ENCODE measurements at regions not wholly inside any gene's neighbourhood (a gene's known extent, or its start where the extent isn't known, plus 50 kb on each side); places are given as distances from the start of the nearest gene placed in this dataset.

GRCh38 chr22:47352920-47353700 lies 590.7 kb downstream of the TBC1D22A start (continued):
- TF ChIP-seq, protein P1, sequence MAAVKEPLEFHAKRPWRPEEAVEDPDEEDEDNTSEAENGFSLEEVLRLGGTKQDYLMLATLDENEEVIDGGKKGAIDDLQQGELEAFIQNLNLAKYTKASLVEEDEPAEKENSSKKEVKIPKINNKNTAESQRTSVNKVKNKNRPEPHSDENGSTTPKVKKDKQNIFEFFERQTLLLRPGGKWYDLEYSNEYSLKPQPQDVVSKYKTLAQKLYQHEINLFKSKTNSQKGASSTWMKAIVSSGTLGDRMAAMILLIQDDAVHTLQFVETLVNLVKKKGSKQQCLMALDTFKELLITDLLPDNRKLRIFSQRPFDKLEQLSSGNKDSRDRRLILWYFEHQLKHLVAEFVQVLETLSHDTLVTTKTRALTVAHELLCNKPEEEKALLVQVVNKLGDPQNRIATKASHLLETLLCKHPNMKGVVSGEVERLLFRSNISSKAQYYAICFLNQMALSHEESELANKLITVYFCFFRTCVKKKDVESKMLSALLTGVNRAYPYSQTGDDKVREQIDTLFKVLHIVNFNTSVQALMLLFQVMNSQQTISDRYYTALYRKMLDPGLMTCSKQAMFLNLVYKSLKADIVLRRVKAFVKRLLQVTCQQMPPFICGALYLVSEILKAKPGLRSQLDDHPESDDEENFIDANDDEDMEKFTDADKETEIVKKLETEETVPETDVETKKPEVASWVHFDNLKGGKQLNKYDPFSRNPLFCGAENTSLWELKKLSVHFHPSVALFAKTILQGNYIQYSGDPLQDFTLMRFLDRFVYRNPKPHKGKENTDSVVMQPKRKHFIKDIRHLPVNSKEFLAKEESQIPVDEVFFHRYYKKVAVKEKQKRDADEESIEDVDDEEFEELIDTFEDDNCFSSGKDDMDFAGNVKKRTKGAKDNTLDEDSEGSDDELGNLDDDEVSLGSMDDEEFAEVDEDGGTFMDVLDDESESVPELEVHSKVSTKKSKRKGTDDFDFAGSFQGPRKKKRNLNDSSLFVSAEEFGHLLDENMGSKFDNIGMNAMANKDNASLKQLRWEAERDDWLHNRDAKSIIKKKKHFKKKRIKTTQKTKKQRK (IDR thresholded peaks at IDR 0.05; ENCODE audit: low read length) = no peak

DNA sequence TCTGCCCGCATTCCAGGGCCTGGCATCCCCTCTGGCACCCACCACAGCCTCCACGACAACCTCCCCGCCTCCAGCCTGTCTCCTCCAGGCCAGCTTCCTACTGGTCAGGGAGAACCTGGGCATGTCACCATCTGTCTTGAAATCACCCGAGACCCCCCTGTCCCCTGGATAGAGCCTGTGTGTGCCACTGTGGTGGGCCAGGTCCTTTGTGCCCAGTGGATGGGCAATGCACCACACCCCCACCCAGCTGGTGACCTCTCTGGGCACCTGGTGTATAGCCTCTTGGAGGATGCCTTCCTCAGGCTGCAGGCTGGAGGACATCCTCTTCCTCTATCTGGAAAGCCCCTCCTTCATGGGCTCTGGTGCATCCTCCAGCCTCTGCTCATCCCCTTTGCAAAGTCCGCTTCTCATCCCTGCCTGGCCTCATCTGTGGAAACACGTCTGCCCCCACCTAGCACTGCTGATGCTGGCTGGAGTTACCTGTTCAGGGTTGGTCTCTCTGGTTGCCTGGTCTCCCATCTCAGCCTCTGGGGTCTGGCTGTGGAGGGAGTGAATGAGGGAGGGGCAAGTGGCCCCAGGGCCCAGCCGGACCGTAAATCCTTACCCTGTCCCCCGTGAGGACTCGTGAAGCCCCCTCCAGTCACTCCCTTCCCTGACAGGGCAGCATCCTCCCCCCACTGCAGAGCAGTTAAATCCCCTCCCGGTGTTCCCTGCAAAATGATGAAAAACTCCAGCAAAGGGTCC lies 589.6 kb downstream of the TBC1D22A start:
- intact Hi-C loops (cut with micrococcal nuclease; ENCODE audit: unreplicated experiment) = no loop called here
- Histone ChIP-seq H3K9me3 (ENCODE audit: low read length) (no peaks in the 10 kb centered on the region), H3K79me2 (ENCODE audit: insufficient read depth, low read length) (no peaks in the 10 kb centered on the region), H3K9ac (ENCODE audit: insufficient read depth, low read depth, low read length) (no peak overlapping the region), H3K4me1 (ENCODE audit: insufficient read depth, low read length) (no peaks in the 10 kb centered on the region), H3K4me3 (replicated peaks in 1 of 3; ENCODE audit: insufficient read depth in 1 of 3, low read depth in 2 of 3, low read length in 3 of 3) (no peak overlapping the region), H4K20me1 (ENCODE audit: insufficient read depth, low read length) (no peaks in the 10 kb centered on the region), H3K27me3 (ENCODE audit: control insufficient read depth in 1 of 2, insufficient read depth in 2 of 2, low read length in 2 of 2) (no peaks in the 10 kb centered on the region; a peak in 3 of 5 replicates), H3K4me2 (ENCODE audit: low read depth, low read length) (no peak overlapping the region), H2AFZ (ENCODE audit: low read length) (no peak overlapping the region), H3K27ac (ENCODE audit: extremely low read length, insufficient read depth, low read length) (no peak overlapping the region), H3K36me3 (replicated peaks in 1 of 2; ENCODE audit: control insufficient read depth in 1 of 2, insufficient read depth in 2 of 2, low read length in 2 of 2) (no peaks in the 10 kb centered on the region)
- DNase-seq (ENCODE audit: low spot score) = no peak
- in situ Hi-C loops (cut with HindIII; ENCODE audit: extremely low pct_ligation_motif_present, low pct_unique_long_range_greater_than_20kb) = no loop called here
- ChIA-PET POLR2A (no interaction called here), CTCF (ENCODE audit: low intra/inter-chr PET ratio, low total read pairs) (no interaction called here)
- WGBS (ENCODE audit: low lambda C conversion rate) = 20% methylated on average over 11 of the region's 11 CpGs
- no peak for FAIRE-seq
- no peak for ATAC-seq
- BruUV-seq (replicated peaks) = no TSS peak
- TF ChIP-seq NFYC (CRISPR knock-in tag; IDR thresholded peaks at IDR 0.05) (no peak), NCOR1 (IDR thresholded peaks at IDR 0.05; ENCODE audit: borderline replicate concordance, low read length) (no peak), CBX2 (IDR thresholded peaks at IDR 0.05; ENCODE audit: low read depth, low read length) (no peak), CBX2 (CRISPR knock-in tag; IDR thresholded peaks at IDR 0.05; ENCODE audit: low read depth) (no peak), EEA1 (CRISPR knock-in tag; IDR thresholded peaks at IDR 0.05; ENCODE audit: borderline replicate concordance) (no peak), ZNF660 (CRISPR knock-in tag; IDR thresholded peaks at IDR 0.05; ENCODE audit: borderline replicate concordance, low read depth) (no peak), ZSCAN31 (CRISPR knock-in tag; IDR thresholded peaks at IDR 0.05; ENCODE audit: low read depth) (no peak), ZNF503 (CRISPR knock-in tag; IDR thresholded peaks at IDR 0.05) (no peak), NR2F2 (IDR thresholded peaks at IDR 0.05; ENCODE audit: borderline replicate concordance, low read depth) (no peak), DNMT1 (CRISPR knock-in tag; IDR thresholded peaks at IDR 0.05) (no peak), ARNTL (CRISPR knock-in tag; IDR thresholded peaks at IDR 0.05) (no peak), ZNF225 (CRISPR knock-in tag; IDR thresholded peaks at IDR 0.05) (no peak)
- TF ChIP-seq, protein P2, sequence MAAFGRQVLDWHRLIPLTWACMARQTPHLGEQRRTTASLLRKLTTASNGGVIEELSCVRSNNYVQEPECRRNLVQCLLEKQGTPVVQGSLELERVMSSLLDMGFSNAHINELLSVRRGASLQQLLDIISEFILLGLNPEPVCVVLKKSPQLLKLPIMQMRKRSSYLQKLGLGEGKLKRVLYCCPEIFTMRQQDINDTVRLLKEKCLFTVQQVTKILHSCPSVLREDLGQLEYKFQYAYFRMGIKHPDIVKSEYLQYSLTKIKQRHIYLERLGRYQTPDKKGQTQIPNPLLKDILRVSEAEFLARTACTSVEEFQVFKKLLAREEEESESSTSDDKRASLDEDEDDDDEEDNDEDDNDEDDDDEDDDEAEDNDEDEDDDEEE (CRISPR knock-in tag; IDR thresholded peaks at IDR 0.05) = no peak
- TF ChIP-seq, protein P3, sequence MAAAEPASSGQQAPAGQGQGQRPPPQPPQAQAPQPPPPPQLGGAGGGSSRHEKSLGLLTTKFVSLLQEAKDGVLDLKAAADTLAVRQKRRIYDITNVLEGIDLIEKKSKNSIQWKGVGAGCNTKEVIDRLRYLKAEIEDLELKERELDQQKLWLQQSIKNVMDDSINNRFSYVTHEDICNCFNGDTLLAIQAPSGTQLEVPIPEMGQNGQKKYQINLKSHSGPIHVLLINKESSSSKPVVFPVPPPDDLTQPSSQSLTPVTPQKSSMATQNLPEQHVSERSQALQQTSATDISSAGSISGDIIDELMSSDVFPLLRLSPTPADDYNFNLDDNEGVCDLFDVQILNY (CRISPR knock-in tag; conservative IDR thresholded peaks at IDR 0.05) = no peak

Measured in HepG2 (cell line).